GM12873 (cell line): ENCODE measurements at regions not wholly inside any gene's neighbourhood (a gene's known extent, or its start where the extent isn't known, plus 50 kb on each side); places are given as distances from the start of the nearest gene placed in this dataset.

Experiments used
- CTCF ChIP-seq: IDR thresholded peaks from 2 replicates; pipeline ENCODE4 v1.5.1; 2012; ENCODE audit warnings: low read depth, mild to moderate bottlenecking, moderate library complexity, low read length, control low read depth; ENCODE audit not compliant: insufficient read depth; ENCODE audit errors: missing control alignments

- TF ChIP-seq CTCF: no peak
Measured at GRCh38 chr1:147811273-147811672, 50.9 kb upstream of the GJA5 start.

- TF ChIP-seq CTCF: no peak
Measured at GRCh38 chr1:147811751-147812150, 51.3 kb upstream of the GJA5 start.

- no peak for TF ChIP-seq CTCF
Measured at GRCh38 chr1:147812799-147813198, 52.4 kb upstream of the GJA5 start.

GRCh38 chr1:147815503-147815902 is 55.1 kb upstream of the GJA5 start:
- no peak for TF ChIP-seq CTCF

- no peak for TF ChIP-seq CTCF
Measured at GRCh38 chr1:147820761-147821297, 60.4 kb upstream of the GJA5 start.

GRCh38 chr1:147821883-147822282 is 61.5 kb upstream of the GJA5 start:
- no peak for TF ChIP-seq CTCF

- TF ChIP-seq CTCF: no peak
Measured at GRCh38 chr1:147822292-147822691, 61.9 kb upstream of the GJA5 start.
